T-helper 1 cell treated with Interleukin-12 subunit alpha and Interleukin-12 subunit beta and Interleukin-4 antibody, amounts not matched to agents 30 μg/mL and 1 μg/mL, for 36 hours (primary cell): ENCODE measurements at regions not wholly inside any gene's neighbourhood (a gene's known extent, or its start where the extent isn't known, plus 50 kb on each side); places are given as distances from the start of the nearest gene placed in this dataset.

Source experiments
- H3K27ac Mint-ChIP-seq: one replicate; pipeline ENCODE4 v1.8.0; 2021; ENCODE audit warnings: mild to moderate bottlenecking, mixed read lengths
- H3K27me3 Mint-ChIP-seq: one replicate; pipeline ENCODE4 v1.8.0; 2021; ENCODE audit warnings: low read depth, mixed read lengths
- H3K36me3 Mint-ChIP-seq: one replicate; pipeline ENCODE4 v1.8.0; 2021; ENCODE audit warnings: low read depth, mixed read lengths
- H3K4me1 Mint-ChIP-seq: one replicate; pipeline ENCODE4 v1.8.0; 2021; ENCODE audit warnings: low read depth, mixed read lengths
- H3K4me3 Mint-ChIP-seq: one replicate; pipeline ENCODE4 v1.8.0; 2021; ENCODE audit warnings: mild to moderate bottlenecking, moderate library complexity, mixed read lengths
- H3K9me3 Mint-ChIP-seq: one replicate; pipeline ENCODE4 v1.8.0; 2021; ENCODE audit warnings: mixed read lengths

GRCh38 chr15:31516440-31516839 lies 189.8 kb downstream of the KLF13 start:
- peaks cover 37% of the 10 kb centered on the region for H3K4me1 Mint-ChIP-seq
- H3K27ac Mint-ChIP-seq = no peak overlapping the region
- peaks cover 24% of the 10 kb centered on the region for H3K9me3 Mint-ChIP-seq
- H3K36me3 Mint-ChIP-seq = peaks cover 21% of the 10 kb centered on the region
- H3K27me3 Mint-ChIP-seq = peaks cover 23% of the 10 kb centered on the region
- no peak overlapping the region for H3K4me3 Mint-ChIP-seq

- H3K36me3 Mint-ChIP-seq = peaks cover 21% of the 10 kb centered on the region
- H3K27me3 Mint-ChIP-seq = peaks cover 23% of the 10 kb centered on the region
- peaks cover 36% of the 10 kb centered on the region for H3K4me1 Mint-ChIP-seq
- no peak overlapping the region for H3K27ac Mint-ChIP-seq
- H3K9me3 Mint-ChIP-seq = peaks cover 24% of the 10 kb centered on the region
- no peak overlapping the region for H3K4me3 Mint-ChIP-seq
These were observed 190.2 kb downstream of the KLF13 start for GRCh38 chr15:31516874-31517273.

GRCh38 chr15:31517711-31518110 lies 191.1 kb downstream of the KLF13 start:
- H3K27ac Mint-ChIP-seq = no peak overlapping the region
- peaks cover 19% of the 10 kb centered on the region for H3K36me3 Mint-ChIP-seq
- no peak overlapping the region for H3K4me3 Mint-ChIP-seq
- peaks cover 23% of the 10 kb centered on the region for H3K27me3 Mint-ChIP-seq
- peaks cover 29% of the 10 kb centered on the region for H3K4me1 Mint-ChIP-seq
- peaks cover 24% of the 10 kb centered on the region for H3K9me3 Mint-ChIP-seq

- H3K9me3 Mint-ChIP-seq = no peaks in the 10 kb centered on the region
- peaks cover 17% of the 10 kb centered on the region for H3K27me3 Mint-ChIP-seq
- peaks cover 3% of the 10 kb centered on the region for H3K4me1 Mint-ChIP-seq
- no peak overlapping the region for H3K4me3 Mint-ChIP-seq
- H3K27ac Mint-ChIP-seq = no peak overlapping the region
- peaks cover 5% of the 10 kb centered on the region for H3K36me3 Mint-ChIP-seq
These were observed 195.4 kb downstream of the KLF13 start for GRCh38 chr15:31522028-31522427.

GRCh38 chr15:31523027-31523654 lies 196.5 kb downstream of the KLF13 start:
- no peaks in the 10 kb centered on the region for H3K9me3 Mint-ChIP-seq
- no peak overlapping the region for H3K4me3 Mint-ChIP-seq
- H3K36me3 Mint-ChIP-seq = no peaks in the 10 kb centered on the region
- H3K27me3 Mint-ChIP-seq = peaks cover 17% of the 10 kb centered on the region
- H3K4me1 Mint-ChIP-seq = no peaks in the 10 kb centered on the region
- no peak overlapping the region for H3K27ac Mint-ChIP-seq

- H3K27ac Mint-ChIP-seq = no peak overlapping the region
- H3K4me3 Mint-ChIP-seq = no peak overlapping the region
- peaks cover 16% of the 10 kb centered on the region for H3K27me3 Mint-ChIP-seq
- H3K4me1 Mint-ChIP-seq = no peaks in the 10 kb centered on the region
- no peaks in the 10 kb centered on the region for H3K36me3 Mint-ChIP-seq
- no peaks in the 10 kb centered on the region for H3K9me3 Mint-ChIP-seq
These were observed 197.0 kb downstream of the KLF13 start for GRCh38 chr15:31523655-31524049.

- H3K27me3 Mint-ChIP-seq = peaks cover 3% of the 10 kb centered on the region
- no peaks in the 10 kb centered on the region for H3K9me3 Mint-ChIP-seq
- H3K27ac Mint-ChIP-seq = no peak overlapping the region
- no peaks in the 10 kb centered on the region for H3K4me1 Mint-ChIP-seq
- H3K4me3 Mint-ChIP-seq = no peak overlapping the region
- H3K36me3 Mint-ChIP-seq = no peaks in the 10 kb centered on the region
These were observed 198.6 kb downstream of the KLF13 start for GRCh38 chr15:31525185-31525695.

- Mint-ChIP-seq H3K27ac (no peak overlapping the region), H3K4me1 (no peaks in the 10 kb centered on the region), H3K36me3 (no peaks in the 10 kb centered on the region), H3K9me3 (no peaks in the 10 kb centered on the region), H3K4me3 (no peak overlapping the region), H3K27me3 (peaks cover 8% of the 10 kb centered on the region)
These were observed 199.5 kb downstream of the KLF13 start for GRCh38 chr15:31525988-31526665.

GRCh38 chr15:31526916-31527690 lies 200.5 kb downstream of the KLF13 start:
- H3K27ac Mint-ChIP-seq = no peak overlapping the region
- H3K4me1 Mint-ChIP-seq = no peaks in the 10 kb centered on the region
- no peak overlapping the region for H3K4me3 Mint-ChIP-seq
- no peaks in the 10 kb centered on the region for H3K9me3 Mint-ChIP-seq
- no peaks in the 10 kb centered on the region for H3K36me3 Mint-ChIP-seq
- H3K27me3 Mint-ChIP-seq = peaks cover 12% of the 10 kb centered on the region

- Mint-ChIP-seq H3K27ac (no peak overlapping the region), H3K36me3 (no peaks in the 10 kb centered on the region), H3K4me3 (no peak overlapping the region), H3K4me1 (no peaks in the 10 kb centered on the region), H3K9me3 (peaks cover under 1% of the 10 kb centered on the region), H3K27me3 (peaks cover 20% of the 10 kb centered on the region)
These were observed 202.2 kb downstream of the KLF13 start for GRCh38 chr15:31528846-31529245.

- Mint-ChIP-seq H3K4me1 (no peaks in the 10 kb centered on the region), H3K4me3 (no peak overlapping the region), H3K36me3 (no peaks in the 10 kb centered on the region), H3K9me3 (peaks cover 6% of the 10 kb centered on the region), H3K27ac (no peak overlapping the region), H3K27me3 (peaks cover 66% of the 10 kb centered on the region)
These were observed 211.3 kb downstream of the KLF13 start for GRCh38 chr15:31537770-31538592.

- no peaks in the 10 kb centered on the region for H3K9me3 Mint-ChIP-seq
- H3K27ac Mint-ChIP-seq = no peak overlapping the region
- no peaks in the 10 kb centered on the region for H3K4me1 Mint-ChIP-seq
- no peak overlapping the region for H3K4me3 Mint-ChIP-seq
- peaks cover 72% of the 10 kb centered on the region for H3K27me3 Mint-ChIP-seq
- no peaks in the 10 kb centered on the region for H3K36me3 Mint-ChIP-seq
These were observed 214.0 kb downstream of the KLF13 start for GRCh38 chr15:31540633-31541032.

GRCh38 chr15:31544361-31544760 lies 217.7 kb downstream of the KLF13 start:
- Mint-ChIP-seq H3K27me3 (peaks cover 79% of the 10 kb centered on the region), H3K4me1 (no peaks in the 10 kb centered on the region), H3K27ac (no peak overlapping the region)

GRCh38 chr15:31545257-31545656 lies 218.6 kb downstream of the KLF13 start:
- Mint-ChIP-seq H3K27ac (no peak overlapping the region), H3K36me3 (no peaks in the 10 kb centered on the region), H3K4me3 (no peak overlapping the region), H3K9me3 (no peaks in the 10 kb centered on the region), H3K4me1 (no peaks in the 10 kb centered on the region), H3K27me3 (peaks cover 72% of the 10 kb centered on the region)

More at GRCh38 chr15:31544361-31544760, 217.7 kb downstream of the KLF13 start:
- Mint-ChIP-seq H3K4me3 (no peak overlapping the region), H3K9me3 (no peaks in the 10 kb centered on the region), H3K36me3 (no peaks in the 10 kb centered on the region)
